ENCODE measurements at regions not wholly inside any gene's neighbourhood (a gene's known extent, or its start where the extent isn't known, plus 50 kb on each side); places are given as distances from the start of the nearest gene placed in this dataset.

DNA sequence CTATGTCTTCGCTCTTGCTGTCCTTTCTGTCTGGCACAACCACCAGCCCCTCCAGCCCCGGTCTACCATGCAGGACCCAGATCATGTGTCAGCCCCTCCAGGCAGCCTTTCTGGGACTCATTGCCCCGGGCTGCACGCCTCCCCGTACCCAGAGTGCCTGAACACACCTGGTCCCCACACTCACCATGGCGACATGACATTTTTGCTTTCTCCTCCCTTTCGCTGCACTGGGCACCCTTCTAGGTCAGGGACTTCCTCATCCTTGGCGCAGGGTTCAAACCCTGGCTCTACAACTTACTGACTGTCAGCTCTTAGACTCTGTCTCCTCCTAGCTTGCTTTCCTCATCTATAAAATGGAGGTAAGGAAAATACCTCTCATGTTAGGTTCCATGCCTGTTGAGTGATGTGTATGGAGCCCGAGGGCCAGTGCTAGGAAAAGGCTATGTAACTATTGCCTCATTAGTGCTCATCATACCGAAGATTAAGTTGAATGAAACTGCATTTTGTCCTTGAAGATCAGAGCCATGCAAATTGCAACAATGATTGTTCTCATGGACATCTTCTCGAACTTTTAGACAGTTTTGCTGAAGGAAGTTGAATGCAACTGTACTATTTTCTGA is 49.7 kb upstream of the TIAM2 start:
- TF ChIP-seq, protein P1, sequence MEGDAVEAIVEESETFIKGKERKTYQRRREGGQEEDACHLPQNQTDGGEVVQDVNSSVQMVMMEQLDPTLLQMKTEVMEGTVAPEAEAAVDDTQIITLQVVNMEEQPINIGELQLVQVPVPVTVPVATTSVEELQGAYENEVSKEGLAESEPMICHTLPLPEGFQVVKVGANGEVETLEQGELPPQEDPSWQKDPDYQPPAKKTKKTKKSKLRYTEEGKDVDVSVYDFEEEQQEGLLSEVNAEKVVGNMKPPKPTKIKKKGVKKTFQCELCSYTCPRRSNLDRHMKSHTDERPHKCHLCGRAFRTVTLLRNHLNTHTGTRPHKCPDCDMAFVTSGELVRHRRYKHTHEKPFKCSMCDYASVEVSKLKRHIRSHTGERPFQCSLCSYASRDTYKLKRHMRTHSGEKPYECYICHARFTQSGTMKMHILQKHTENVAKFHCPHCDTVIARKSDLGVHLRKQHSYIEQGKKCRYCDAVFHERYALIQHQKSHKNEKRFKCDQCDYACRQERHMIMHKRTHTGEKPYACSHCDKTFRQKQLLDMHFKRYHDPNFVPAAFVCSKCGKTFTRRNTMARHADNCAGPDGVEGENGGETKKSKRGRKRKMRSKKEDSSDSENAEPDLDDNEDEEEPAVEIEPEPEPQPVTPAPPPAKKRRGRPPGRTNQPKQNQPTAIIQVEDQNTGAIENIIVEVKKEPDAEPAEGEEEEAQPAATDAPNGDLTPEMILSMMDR (IDR thresholded peaks at IDR 0.05; ENCODE audit: insufficient read depth, missing control alignments) = no peak
- no peak for FAIRE-seq

More for the DNA sequence above, 49.7 kb upstream of the TIAM2 start:
- no peak for DNase-seq (ENCODE audit: insufficient read length, low spot score)
